ENCODE measurements at regions not wholly inside any gene's neighbourhood (a gene's known extent, or its start where the extent isn't known, plus 50 kb on each side); places are given as distances from the start of the nearest gene placed in this dataset.
A peak's percentile ranks its signal among the peaks of the same experiment; 100 is the strongest.
"Not testable (repeated sequence)": the region's sequence is repeated elsewhere in the genome, so short reads cannot be mapped to it uniquely, and the experiment has no call there.

DNA sequence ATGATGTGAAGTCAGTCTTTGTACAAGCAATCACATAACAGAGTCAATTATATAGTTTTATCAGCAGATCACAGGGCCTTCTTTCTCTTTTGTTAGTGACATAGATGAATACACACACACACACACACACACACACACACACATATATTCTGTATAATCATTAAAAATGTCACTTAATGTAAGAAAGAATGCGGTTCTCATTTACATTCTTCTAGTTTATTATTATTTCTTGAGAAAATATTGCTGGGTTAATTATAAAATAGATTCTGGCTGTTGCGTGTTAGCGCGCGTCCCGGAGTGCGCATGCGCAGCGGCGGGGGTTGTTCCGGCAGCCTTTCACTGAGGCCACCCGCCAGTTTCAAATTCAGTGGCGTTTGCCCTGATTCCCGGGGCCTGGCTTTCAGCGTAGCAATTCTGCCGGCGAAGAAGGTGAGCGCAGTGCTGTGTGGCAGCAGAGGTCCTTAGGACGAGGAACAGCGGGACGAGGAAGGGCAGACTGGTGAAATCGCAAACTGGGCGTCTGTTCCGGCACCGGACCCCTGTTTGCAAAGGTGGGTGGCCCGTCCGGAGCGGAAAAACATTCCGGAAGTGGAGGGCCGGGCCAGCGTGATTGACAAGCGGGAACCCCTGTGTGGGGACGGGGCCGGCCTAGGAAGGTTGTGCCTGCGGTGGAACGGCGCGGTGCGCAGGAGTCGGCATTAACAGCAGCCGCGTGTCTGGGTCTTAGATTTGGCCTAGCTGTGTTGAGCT is 75.3 kb upstream of the PZP start:
- H3K27ac ChIP-seq: peak overlapping the region in 1 of 2 donors; percentile 50

GRCh38 chr12:9276990-9277389 is 68.8 kb upstream of the PZP start:
- no peak for DNase-seq
- Histone ChIP-seq H3K27ac (no peak overlapping the region), H3K4me1 (no peaks in the 10 kb centered on the region), H3K36me3 (ENCODE audit: low read depth, missing control alignments) (no peaks in the 10 kb centered on the region), H3K27me3 (no peaks in the 10 kb centered on the region), H3K9me3 (no peaks in the 10 kb centered on the region), H3K4me3 (no peak overlapping the region)
- 75 to 78% methylated on average over 4 of the region's 4 CpGs for WGBS, 2 donors
- intact Hi-C loops (cut with DNase I; ENCODE audit: low total_unique reads): no loop called here
- TF ChIP-seq, protein P1, sequence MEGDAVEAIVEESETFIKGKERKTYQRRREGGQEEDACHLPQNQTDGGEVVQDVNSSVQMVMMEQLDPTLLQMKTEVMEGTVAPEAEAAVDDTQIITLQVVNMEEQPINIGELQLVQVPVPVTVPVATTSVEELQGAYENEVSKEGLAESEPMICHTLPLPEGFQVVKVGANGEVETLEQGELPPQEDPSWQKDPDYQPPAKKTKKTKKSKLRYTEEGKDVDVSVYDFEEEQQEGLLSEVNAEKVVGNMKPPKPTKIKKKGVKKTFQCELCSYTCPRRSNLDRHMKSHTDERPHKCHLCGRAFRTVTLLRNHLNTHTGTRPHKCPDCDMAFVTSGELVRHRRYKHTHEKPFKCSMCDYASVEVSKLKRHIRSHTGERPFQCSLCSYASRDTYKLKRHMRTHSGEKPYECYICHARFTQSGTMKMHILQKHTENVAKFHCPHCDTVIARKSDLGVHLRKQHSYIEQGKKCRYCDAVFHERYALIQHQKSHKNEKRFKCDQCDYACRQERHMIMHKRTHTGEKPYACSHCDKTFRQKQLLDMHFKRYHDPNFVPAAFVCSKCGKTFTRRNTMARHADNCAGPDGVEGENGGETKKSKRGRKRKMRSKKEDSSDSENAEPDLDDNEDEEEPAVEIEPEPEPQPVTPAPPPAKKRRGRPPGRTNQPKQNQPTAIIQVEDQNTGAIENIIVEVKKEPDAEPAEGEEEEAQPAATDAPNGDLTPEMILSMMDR (IDR thresholded peaks at IDR 0.05): no peak
- no peak for TF ChIP-seq POLR2A (IDR thresholded peaks at IDR 0.05)

More for the DNA sequence above, 75.3 kb upstream of the PZP start:
- H3K4me3 ChIP-seq: peak overlapping the region; percentile 40 to 56
- H3K9me3 ChIP-seq; H3K36me3 ChIP-seq (ENCODE audit: low read depth, missing control alignments); H3K27me3 ChIP-seq; intact Hi-C loops (cut with DNase I; ENCODE audit: low total_unique reads); H3K4me1 ChIP-seq: not testable (repeated sequence)
- WGBS, 2 donors: 1% methylated on average over 11 to 17 of the region's 42 CpGs
- DNase-seq: peak; percentile 85

GRCh38 chr12:9273276-9273675 is 65.1 kb upstream of the PZP start:
- TF ChIP-seq POLR2A (IDR thresholded peaks at IDR 0.05): no peak
- TF ChIP-seq, protein P1 (IDR thresholded peaks at IDR 0.05): no peak
- Histone ChIP-seq H3K27ac (no peak overlapping the region), H3K4me1 (no peaks in the 10 kb centered on the region), H3K9me3 (no peaks in the 10 kb centered on the region), H3K36me3 (ENCODE audit: low read depth, missing control alignments) (no peaks in the 10 kb centered on the region), H3K4me3 (no peak overlapping the region), H3K27me3 (no peaks in the 10 kb centered on the region)
- 84 to 92% methylated on average over 3 of the region's 3 CpGs for whole genome bisulfite sequencing, 2 donors
- no peak for DNase-seq
- intact Hi-C loops (cut with DNase I; ENCODE audit: low total_unique reads): no loop called here

GRCh38 chr12:9271875-9272274 is 63.7 kb upstream of the PZP start:
- WGBS, 2 donors: 83 to 95% methylated on average over 1 of the region's 1 CpG
- H3K9me3 ChIP-seq: no peaks in the 10 kb centered on the region

GRCh38 chr12:9264546-9264945 is 56.4 kb upstream of the PZP start:
- no peak overlapping the region for H3K27ac ChIP-seq

More at GRCh38 chr12:9271875-9272274, 63.7 kb upstream of the PZP start:
- DNase-seq: no peak
- intact Hi-C loops (cut with DNase I; ENCODE audit: low total_unique reads): no loop called here
- TF ChIP-seq, protein P1 (IDR thresholded peaks at IDR 0.05): no peak
- no peak for TF ChIP-seq POLR2A (IDR thresholded peaks at IDR 0.05)
- H3K4me1 ChIP-seq: no peaks in the 10 kb centered on the region
- H3K36me3 ChIP-seq (ENCODE audit: low read depth, missing control alignments): no peaks in the 10 kb centered on the region
- no peaks in the 10 kb centered on the region for H3K27me3 ChIP-seq
- H3K4me3 ChIP-seq: no peak overlapping the region
- H3K27ac ChIP-seq: no peak overlapping the region

More at GRCh38 chr12:9264546-9264945, 56.4 kb upstream of the PZP start:
- no peaks in the 10 kb centered on the region for H3K36me3 ChIP-seq (ENCODE audit: low read depth, missing control alignments)
- H3K27me3 ChIP-seq: no peaks in the 10 kb centered on the region
- H3K4me3 ChIP-seq: no peak overlapping the region
- TF ChIP-seq POLR2A (IDR thresholded peaks at IDR 0.05): no peak
- TF ChIP-seq, protein P1 (IDR thresholded peaks at IDR 0.05): no peak
- intact Hi-C loops (cut with DNase I; ENCODE audit: low total_unique reads): no loop called here
- H3K4me1 ChIP-seq: no peaks in the 10 kb centered on the region
- WGBS, 2 donors: 57 to 63% methylated on average over 1 of the region's 1 CpG
- no peak for DNase-seq
- H3K9me3 ChIP-seq: no peaks in the 10 kb centered on the region

Data from testis (tissue), 2 donors.